Activated gamma-delta T cell (primary cell): ENCODE measurements at regions not wholly inside any gene's neighbourhood (a gene's known extent, or its start where the extent isn't known, plus 50 kb on each side); places are given as distances from the start of the nearest gene placed in this dataset.
"Not testable (repeated sequence)": the region's sequence is repeated elsewhere in the genome, so short reads cannot be mapped to it uniquely, and the experiment has no call there.

Experiments
- DNase-seq: peaks from one replicate; lab custom pipeline; 2025; lab: John Stamatoyannopoulos, UW

DNA sequence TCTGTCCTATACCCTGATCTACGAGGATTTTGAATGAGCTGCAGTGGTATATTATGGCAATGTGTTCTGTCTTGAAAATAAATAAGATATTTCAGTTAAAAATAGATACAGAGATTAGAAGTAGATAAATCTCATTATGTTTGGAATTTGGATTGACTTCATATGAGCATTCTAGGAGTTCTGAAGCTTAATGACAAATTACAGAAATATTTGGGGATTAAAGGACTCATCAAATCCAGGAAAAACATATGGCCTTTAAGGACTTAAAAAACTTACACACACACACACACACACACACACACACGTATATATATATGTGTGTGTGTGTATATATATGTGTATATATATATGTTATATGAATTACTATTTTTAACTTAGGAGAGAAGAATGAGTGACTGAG is 446.9 kb upstream of the CD180 start:
- DNase-seq = no peak

DNA sequence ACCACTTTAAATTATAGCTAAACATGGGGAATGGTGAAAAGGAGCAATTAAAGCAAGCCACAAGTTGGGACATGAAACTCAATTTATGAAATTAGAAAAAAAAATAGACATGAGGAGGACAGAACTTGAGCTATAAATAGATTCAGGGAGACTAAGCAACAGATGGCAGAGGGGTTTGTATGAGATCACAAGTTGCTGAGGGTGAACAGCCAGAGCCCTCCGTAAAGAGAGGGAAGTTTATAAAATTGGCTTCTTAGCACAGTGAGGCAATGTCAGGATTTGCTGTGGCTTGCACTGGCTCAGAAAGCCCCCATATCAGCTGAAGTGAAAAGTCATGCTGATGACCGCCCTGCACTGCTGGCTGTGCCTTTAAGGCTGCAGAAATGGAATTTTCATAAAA is 443.4 kb upstream of the CD180 start:
- no peak for DNase-seq

GRCh38 chr5:67639313-67639712 is 442.7 kb upstream of the CD180 start:
- no peak for DNase-seq

- DNase-seq = no peak
Observed at GRCh38 chr5:67636850-67637524, 440.4 kb upstream of the CD180 start.

DNA sequence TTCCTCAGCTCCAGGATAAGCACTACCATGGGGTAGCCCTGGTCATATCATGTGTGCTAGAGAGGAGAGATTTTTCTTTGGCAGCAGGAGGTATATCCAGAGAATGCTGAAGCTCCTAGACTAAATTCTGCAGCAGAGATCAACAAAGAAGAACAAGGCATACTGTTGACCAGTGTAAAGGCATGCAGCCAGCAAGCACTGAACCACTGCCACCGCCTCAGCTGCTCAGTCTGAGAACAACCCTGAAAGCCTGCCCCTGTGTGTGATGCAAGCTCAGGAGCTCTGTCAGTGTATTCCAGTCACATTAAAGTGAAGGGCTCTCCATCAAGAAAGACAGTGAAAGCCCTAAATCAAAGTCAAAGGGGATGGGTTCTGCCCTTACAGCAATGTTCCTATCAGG is 439.5 kb upstream of the CD180 start:
- no peak for DNase-seq

GRCh38 chr5:67627079-67627478 is 430.5 kb upstream of the CD180 start:
- DNase-seq = not testable (repeated sequence)

GRCh38 chr5:67623078-67623477 is 426.5 kb upstream of the CD180 start:
- DNase-seq = no peak

- no peak for DNase-seq
Observed at GRCh38 chr5:67620424-67621397, 424.1 kb upstream of the CD180 start.

GRCh38 chr5:67619636-67620035 is 423.0 kb upstream of the CD180 start:
- DNase-seq = no peak

DNA sequence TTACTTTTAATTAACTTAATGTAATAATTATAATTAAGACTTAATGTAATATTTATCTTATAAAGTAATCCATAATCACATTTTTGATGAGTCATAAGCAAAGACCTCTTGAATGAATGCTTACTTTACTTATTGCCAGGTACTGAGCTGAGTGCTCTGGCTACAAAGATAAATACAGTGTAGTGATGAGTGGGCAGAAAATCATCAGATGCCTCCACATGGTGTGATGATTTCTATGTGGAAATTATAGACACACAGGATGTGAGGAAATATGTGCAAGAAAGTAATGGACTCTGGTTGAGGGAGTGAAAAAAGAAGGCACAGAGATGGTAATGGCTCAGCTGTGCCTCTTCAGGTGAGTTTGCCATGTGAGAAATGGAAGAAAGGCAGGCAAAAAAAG is 422.6 kb upstream of the CD180 start:
- no peak for DNase-seq

DNA sequence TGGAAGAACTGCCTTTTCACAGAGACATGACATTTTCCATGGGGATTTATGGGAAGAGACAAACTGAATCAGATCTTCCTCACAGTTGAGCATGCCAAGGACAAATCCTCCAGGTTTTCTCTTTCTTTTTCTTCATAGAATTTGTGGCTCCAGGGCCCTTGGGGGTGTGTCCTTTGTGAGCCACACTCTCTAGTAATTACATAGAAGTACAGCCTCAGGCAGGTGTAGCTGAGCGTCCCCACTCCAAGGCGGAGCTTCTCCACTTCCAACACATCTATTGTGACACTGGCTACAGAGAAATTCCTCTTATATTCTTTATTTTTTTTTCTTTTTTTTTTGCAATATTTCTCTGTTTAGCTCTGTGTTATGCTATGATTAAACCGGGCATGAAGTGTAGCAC is 420.5 kb upstream of the CD180 start:
- DNase-seq = no peak

- no peak for DNase-seq
Observed at GRCh38 chr5:67612961-67613360, 416.4 kb upstream of the CD180 start.

DNA sequence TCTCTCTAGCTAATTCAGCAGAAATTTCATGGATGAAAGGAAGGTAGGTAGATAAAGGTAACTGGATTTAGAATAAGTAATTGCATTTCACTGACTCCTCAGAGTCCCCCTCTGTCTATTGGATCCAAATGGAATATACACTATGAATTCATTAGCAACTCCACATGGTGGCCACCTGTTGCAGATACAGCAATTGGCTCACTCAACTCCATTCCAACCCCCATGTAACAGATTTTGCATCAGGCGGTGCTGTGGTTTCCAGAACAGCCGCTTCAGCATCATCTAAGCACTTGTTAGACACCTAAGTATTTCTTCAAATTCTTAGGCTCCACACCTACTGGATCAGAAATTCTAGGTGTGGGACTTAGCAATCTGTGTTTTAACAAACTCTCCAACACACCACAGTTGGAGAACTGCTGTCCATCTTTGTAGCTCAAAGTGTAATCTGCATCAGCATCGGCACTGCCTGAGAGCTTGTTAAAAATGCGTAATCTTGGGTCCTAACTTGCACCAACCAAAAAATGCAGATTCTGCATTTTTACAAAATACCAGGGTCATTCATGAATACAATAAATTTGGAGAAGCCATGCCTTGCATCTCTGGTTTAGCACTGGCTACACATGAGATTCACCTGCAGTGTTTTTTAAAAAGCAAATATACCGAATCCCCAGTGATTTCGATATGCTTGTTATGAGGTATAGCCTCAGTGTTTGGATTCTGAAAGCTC is 413.8 kb upstream of the CD180 start:
- no peak for DNase-seq

- DNase-seq = no peak
Observed at GRCh38 chr5:67607958-67608357, 411.4 kb upstream of the CD180 start.

- no peak for DNase-seq
Observed at GRCh38 chr5:67606586-67606947, 410.0 kb upstream of the CD180 start.

DNA sequence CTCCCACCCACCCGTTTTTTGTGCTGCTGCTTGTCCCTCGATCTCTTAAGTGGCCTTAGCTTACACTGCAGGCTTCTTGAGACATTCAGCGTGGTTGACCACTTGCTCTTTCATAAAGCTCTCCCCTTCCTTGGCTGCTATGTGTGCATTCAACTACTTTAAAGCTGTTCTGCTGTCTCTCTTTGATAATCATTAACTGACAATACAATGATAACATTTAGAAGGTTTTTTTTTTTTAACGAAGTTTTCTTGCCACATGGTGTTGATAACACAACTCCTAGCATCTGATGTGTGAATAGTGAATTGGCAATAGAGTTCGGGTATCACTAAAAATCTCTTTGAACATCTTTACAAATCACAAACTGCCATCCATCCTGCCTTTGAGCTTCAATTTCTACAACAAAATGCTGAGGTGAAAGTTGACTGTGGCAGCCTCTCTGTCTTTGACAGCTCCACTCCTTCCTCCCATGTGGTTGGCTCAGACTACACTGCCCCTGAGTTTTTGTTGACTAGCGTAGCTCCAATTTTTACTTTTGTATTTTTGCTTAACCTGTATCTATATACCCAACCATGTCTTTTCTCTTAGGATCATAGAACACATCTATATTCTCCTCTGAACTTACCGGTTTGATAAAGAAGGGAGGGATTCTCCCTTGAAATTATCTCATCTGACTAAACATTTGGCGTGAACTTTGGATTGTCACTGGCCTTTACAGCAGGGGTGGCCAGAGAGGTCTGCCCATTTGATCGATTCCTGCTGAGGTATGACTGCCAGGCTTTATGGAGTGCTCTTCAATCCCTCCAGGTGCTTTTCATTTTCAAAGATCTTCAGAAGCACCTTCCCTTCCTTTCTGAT is 409.4 kb upstream of the CD180 start:
- no peak for DNase-seq

- no peak for DNase-seq
Observed at GRCh38 chr5:67591491-67591890, 394.9 kb upstream of the CD180 start.

DNA sequence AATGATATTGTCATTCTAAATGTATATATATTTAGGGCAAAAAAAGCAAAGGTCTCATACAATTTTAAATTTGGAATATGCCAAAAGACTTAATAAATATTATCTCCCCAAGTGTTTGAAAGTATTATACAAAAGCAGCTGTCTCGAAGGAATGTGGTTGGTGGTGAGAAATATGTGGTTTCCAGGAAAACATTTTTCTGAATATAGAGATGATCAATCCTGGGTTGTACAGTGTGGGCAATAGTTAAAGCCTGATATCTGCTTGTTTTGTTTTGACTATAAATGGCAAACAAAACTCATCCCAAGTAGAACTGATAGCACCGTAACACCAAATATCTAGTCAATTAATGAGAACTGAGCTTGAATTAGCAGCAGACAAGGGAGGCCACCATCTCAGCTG is 391.8 kb upstream of the CD180 start:
- DNase-seq = no peak

DNA sequence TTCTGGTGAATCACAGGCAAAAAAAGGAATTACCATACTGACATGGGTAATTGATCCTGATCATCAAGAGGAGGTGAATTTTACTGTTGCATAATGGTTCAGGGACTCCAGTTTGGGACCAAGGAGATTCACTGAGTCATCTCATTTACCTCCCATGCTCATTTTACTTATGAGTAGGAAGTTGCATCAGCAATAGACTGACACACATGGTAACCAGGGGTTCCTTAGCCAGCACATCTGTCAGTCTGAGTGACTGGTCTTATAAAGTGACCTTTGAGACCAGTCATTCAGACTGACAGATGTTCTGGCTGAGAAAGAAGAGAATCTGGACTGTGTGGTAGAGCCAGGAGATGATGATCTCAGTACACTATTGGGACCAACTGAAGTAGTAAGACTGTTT is 384.6 kb upstream of the CD180 start:
- no peak for DNase-seq

DNA sequence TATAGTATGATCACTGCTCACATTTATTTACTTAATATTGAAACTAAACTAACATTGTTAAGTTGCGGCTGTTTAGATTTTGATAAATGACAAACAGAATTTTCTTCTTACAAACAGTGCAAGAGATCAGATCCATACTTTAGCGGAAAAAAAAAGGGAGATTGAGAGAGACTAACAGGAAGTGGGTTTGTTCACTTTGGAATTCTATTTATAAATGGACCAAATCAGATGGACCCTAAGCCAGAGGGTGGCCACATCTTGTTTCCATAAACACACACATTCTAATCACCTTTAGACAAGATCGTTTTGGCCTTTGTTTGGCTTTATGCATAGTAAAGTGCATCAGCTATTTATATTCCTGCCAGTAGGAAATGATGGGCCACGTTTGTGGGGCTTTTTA is 381.4 kb upstream of the CD180 start:
- no peak for DNase-seq

DNA sequence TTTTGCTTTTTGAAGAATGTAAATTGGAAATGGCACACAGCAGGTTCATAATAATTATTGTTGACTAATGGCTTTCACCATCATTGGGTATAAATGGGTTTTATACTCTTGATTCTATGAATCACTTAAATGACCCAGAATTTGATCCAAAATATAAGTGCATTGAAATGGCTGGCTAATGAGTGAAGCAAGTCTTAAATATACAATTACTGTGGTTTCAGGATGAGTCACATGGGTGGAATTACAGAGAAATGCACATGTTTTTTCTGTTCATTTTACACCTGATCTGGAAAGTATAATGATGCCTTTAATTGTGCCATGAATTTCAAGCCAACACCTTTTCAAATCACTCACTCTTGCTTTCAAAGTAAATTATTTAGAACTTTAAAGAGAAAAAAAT is 380.8 kb upstream of the CD180 start:
- DNase-seq = no peak

GRCh38 chr5:67576112-67576511 is 379.5 kb upstream of the CD180 start:
- no peak for DNase-seq
